ENCODE measurements at regions not wholly inside any gene's neighbourhood (a gene's known extent, or its start where the extent isn't known, plus 50 kb on each side); places are given as distances from the start of the nearest gene placed in this dataset.

- TF ChIP-seq CTCF (IDR thresholded peaks at IDR 0.05): no peak
- no peak overlapping the region for H3K4me3 Mint-ChIP-seq
- H3K4me1 Mint-ChIP-seq: no peaks in the 10 kb centered on the region
Measured at GRCh38 chr14:87640553-87640952, 352.4 kb downstream of the GALC start.

GRCh38 chr14:87638196-87638595 lies 354.8 kb downstream of the GALC start:
- H3K4me3 Mint-ChIP-seq: no peak overlapping the region
- no peak for TF ChIP-seq CTCF (IDR thresholded peaks at IDR 0.05)

More at GRCh38 chr14:87640553-87640952, 352.4 kb downstream of the GALC start:
- no peak for DNase-seq
- Mint-ChIP-seq H3K27ac (no peak overlapping the region), H3K9me3 (no peaks in the 10 kb centered on the region), H3K27me3 (ENCODE audit: low read depth, poor library complexity) (peaks cover 8% of the 10 kb centered on the region), H3K36me3 (ENCODE audit: low read depth) (no peaks in the 10 kb centered on the region)

GRCh38 chr14:87635442-87635841 lies 357.5 kb downstream of the GALC start:
- H3K9me3 Mint-ChIP-seq: no peaks in the 10 kb centered on the region
- no peaks in the 10 kb centered on the region for H3K4me1 Mint-ChIP-seq
- H3K36me3 Mint-ChIP-seq (ENCODE audit: low read depth): no peaks in the 10 kb centered on the region
- no peak overlapping the region for H3K4me3 Mint-ChIP-seq
- no peak for DNase-seq
- no peak for TF ChIP-seq CTCF (IDR thresholded peaks at IDR 0.05)
- H3K27ac Mint-ChIP-seq: no peak overlapping the region
- H3K27me3 Mint-ChIP-seq (ENCODE audit: low read depth, poor library complexity): peaks cover 8% of the 10 kb centered on the region

More at GRCh38 chr14:87638196-87638595, 354.8 kb downstream of the GALC start:
- Mint-ChIP-seq H3K4me1 (no peaks in the 10 kb centered on the region), H3K36me3 (ENCODE audit: low read depth) (no peaks in the 10 kb centered on the region), H3K9me3 (no peaks in the 10 kb centered on the region), H3K27me3 (ENCODE audit: low read depth, poor library complexity) (peaks cover 13% of the 10 kb centered on the region), H3K27ac (no peak overlapping the region)
- no peak for DNase-seq

GRCh38 chr14:87632796-87633195 lies 360.2 kb downstream of the GALC start:
- Mint-ChIP-seq H3K27me3 (ENCODE audit: low read depth, poor library complexity) (peaks cover 4% of the 10 kb centered on the region), H3K36me3 (ENCODE audit: low read depth) (no peaks in the 10 kb centered on the region), H3K27ac (no peak overlapping the region), H3K4me1 (peaks cover 6% of the 10 kb centered on the region), H3K9me3 (no peaks in the 10 kb centered on the region), H3K4me3 (no peak overlapping the region)
- DNase-seq: no peak
- TF ChIP-seq CTCF (IDR thresholded peaks at IDR 0.05): no peak

- peaks cover 6% of the 10 kb centered on the region for H3K4me1 Mint-ChIP-seq
Measured at GRCh38 chr14:87630846-87631245, 362.1 kb downstream of the GALC start.

More at GRCh38 chr14:87630846-87631245, 362.1 kb downstream of the GALC start:
- H3K4me3 Mint-ChIP-seq: no peak overlapping the region
- no peaks in the 10 kb centered on the region for H3K36me3 Mint-ChIP-seq (ENCODE audit: low read depth)
- no peak overlapping the region for H3K27ac Mint-ChIP-seq
- H3K27me3 Mint-ChIP-seq (ENCODE audit: low read depth, poor library complexity): peaks cover 4% of the 10 kb centered on the region
- no peaks in the 10 kb centered on the region for H3K9me3 Mint-ChIP-seq
- DNase-seq: no peak
- TF ChIP-seq CTCF (IDR thresholded peaks at IDR 0.05): no peak

Data from nephron progenitor cell (in vitro differentiated cells).